Endothelial cell of umbilical vein (primary cell): ENCODE measurements at regions not wholly inside any gene's neighbourhood (a gene's known extent, or its start where the extent isn't known, plus 50 kb on each side); places are given as distances from the start of the nearest gene placed in this dataset.

ENCODE experiments used
- BruUV-seq: library from RNA; stranded (reverse); fragments of 400-500 nt; replicated peaks from 2 replicates; lab custom pipeline; 2021; lab: Mats Ljungman, UMichigan
- CTCF ChIA-PET: fragments of 300-600, 350-600 bp; sonication (Branson Sonifier 250); formaldehyde crosslinking; loops from one replicate; lab custom pipeline; 2021; ENCODE audit warnings: antibody characterized with exemption, inconsistent platforms; lab: Charles Lee
- POLR2A ChIA-PET: fragments of 300-600, 350-600 bp; sonication (Branson Sonifier 250); formaldehyde crosslinking; loops from one replicate; lab custom pipeline; 2021; ENCODE audit warnings: antibody characterized with exemption, inconsistent platforms; lab: Charles Lee
- DNase-seq: peaks from one replicate; pipeline ENCODE4 v3.0.0-alpha.2; 2011; ENCODE audit warnings: low read depth, low spot score
- FAIRE-seq: peaks from 2 replicates; lab custom pipeline; 2011; peaks lifted over from hg19 to GRCh38; lab: Jason Lieb, UNC
- H2AFZ ChIP-seq: 2 replicates; pipeline ENCODE4 v1.6.0; 2012; ENCODE audit warnings: low read depth, low read length, control low read depth, inconsistent platforms
- H3K27ac ChIP-seq: 2 replicates; pipeline ENCODE4 v1.5.1; 2011; ENCODE audit warnings: low read depth, mild to moderate bottlenecking, control low read depth, low read length, moderate library complexity; ENCODE audit not compliant: insufficient read depth
- H3K27me3 ChIP-seq, 2 experiments: 2 replicates each; pipeline versions ENCODE4 v1.6.0 to v1.6.1; 2011; ENCODE audit warnings: low read length in 2 of 2, mixed read lengths in 1 of 2; ENCODE audit not compliant: control insufficient read depth in 2 of 2, insufficient read depth in 2 of 2
- H3K36me3 ChIP-seq, 2 experiments: 2 replicates in 1 of 2; 3 replicates in 1 of 2; pipeline ENCODE4 v1.5.1; 2011; ENCODE audit warnings: low read length in 2 of 2, mild to moderate bottlenecking in 1 of 2, moderate library complexity in 1 of 2; ENCODE audit not compliant: control insufficient read depth in 2 of 2, insufficient read depth in 2 of 2; ENCODE audit errors: extremely low read depth in 1 of 2
- H3K4me1 ChIP-seq: 3 replicates; pipeline ENCODE4 v1.5.1; 2011; ENCODE audit warnings: mild to moderate bottlenecking, low read length; ENCODE audit not compliant: control insufficient read depth, insufficient read depth; ENCODE audit errors: extremely low read depth
- H3K4me2 ChIP-seq: 2 replicates; pipeline ENCODE4 v1.6.1; 2011; ENCODE audit warnings: low read length, control low read depth, mixed read lengths; ENCODE audit not compliant: insufficient read depth
- H3K4me3 ChIP-seq, 3 experiments: fragments of 200-600 bp in 1 of 3; sonication (generic), shearing (Covaris generic) in 1 of 3; replicated peaks in 1 of 3; 2 replicates each; pipeline ENCODE4 v1.5.1; 2011 to 2016; ENCODE audit warnings: control low read depth in 3 of 3, low read length in 3 of 3, mild to moderate bottlenecking in 2 of 3, inconsistent platforms in 1 of 3, low read depth in 1 of 3, moderate library complexity in 1 of 3; ENCODE audit not compliant: insufficient read depth in 1 of 3
- H3K79me2 ChIP-seq: 2 replicates; pipeline ENCODE4 v1.6.0; 2012; ENCODE audit warnings: low read length, inconsistent platforms; ENCODE audit not compliant: control insufficient read depth, insufficient read depth
- H3K9ac ChIP-seq: replicated peaks from 2 replicates; pipeline ENCODE3; 2011; ENCODE audit warnings: low read length, control low read depth; ENCODE audit not compliant: insufficient read depth; ENCODE audit errors: extremely low read depth
- H3K9me1 ChIP-seq: replicated peaks from 3 replicates; pipeline ENCODE4 v1.6.0; 2011; ENCODE audit warnings: mild to moderate bottlenecking, low read length; ENCODE audit not compliant: control insufficient read depth, insufficient read depth; ENCODE audit errors: extremely low read depth
- H3K9me3 ChIP-seq: replicated peaks from 2 replicates; pipeline ENCODE4 v1.5.1; 2012; ENCODE audit warnings: low read length, inconsistent platforms; ENCODE audit not compliant: control insufficient read depth, insufficient read depth
- H4K20me1 ChIP-seq: replicated peaks from 2 replicates; pipeline ENCODE3; 2011; ENCODE audit warnings: mild to moderate bottlenecking, low read length; ENCODE audit not compliant: control insufficient read depth, insufficient read depth; ENCODE audit errors: extremely low read depth
- CTCF ChIP-seq, 2 donors: IDR thresholded peaks; 1 replicate in 1 of 2; 2 replicates in 1 of 2; pipeline ENCODE4 v1.5.1; 2011; ENCODE audit warnings: low read length in 2 of 2, mild to moderate bottlenecking in 2 of 2, moderate library complexity in 2 of 2, control low read depth in 1 of 2, inconsistent platforms in 1 of 2, low read depth in 1 of 2; ENCODE audit not compliant: insufficient read depth in 1 of 2; ENCODE audit errors: extremely low read depth in 1 of 2
- EZH2 ChIP-seq: IDR thresholded peaks from 2 replicates; pipeline ENCODE4 v1.6.1; 2012; ENCODE audit warnings: borderline replicate concordance, low read depth, mild to moderate bottlenecking, moderate library complexity, low read length, inconsistent platforms; ENCODE audit not compliant: severe bottlenecking
- FOS ChIP-seq: IDR thresholded peaks from 2 replicates; pipeline ENCODE4 v1.6.1; 2011; ENCODE audit warnings: mild to moderate bottlenecking, low read length, moderate library complexity, borderline replicate concordance; ENCODE audit not compliant: insufficient read depth
- GATA2 ChIP-seq: IDR thresholded peaks from 2 replicates; pipeline ENCODE4 v1.7.0; 2011; ENCODE audit warnings: low read depth, mild to moderate bottlenecking, moderate library complexity, mixed read lengths, low read length; ENCODE audit not compliant: insufficient read length, insufficient read depth
- JUN ChIP-seq: IDR thresholded peaks from 2 replicates; pipeline ENCODE4 v1.6.1; 2011; ENCODE audit warnings: borderline replicate concordance, low read depth; ENCODE audit not compliant: insufficient read length, insufficient read depth
- MAX ChIP-seq: IDR thresholded peaks from 2 replicates; pipeline ENCODE4 v1.6.1; 2011; ENCODE audit not compliant: insufficient read depth, insufficient read length
- MYC ChIP-seq: IDR thresholded peaks from one replicate; pipeline ENCODE4 v1.6.1; 2011; ENCODE audit warnings: mild to moderate bottlenecking, low read depth, low read length
- POLR2A ChIP-seq: IDR thresholded peaks from 2 replicates; pipeline ENCODE4 v1.6.1; 2012; ENCODE audit warnings: low read depth, mild to moderate bottlenecking, control low read depth, low read length
- POLR2AphosphoS5 ChIP-seq: IDR thresholded peaks from 2 replicates; pipeline ENCODE4 v1.6.1; 2012; ENCODE audit warnings: low read depth, mild to moderate bottlenecking, control low read depth, low read length, moderate library complexity; ENCODE audit not compliant: insufficient read depth
- dilution Hi-C: fragments of 300-500 bp; cut with MboI; formaldehyde crosslinking; loops from one replicate; pipeline ENCODE4 v1.15.0; 2019; ENCODE audit warnings: low sequenced_read_pairs; ENCODE audit not compliant: extremely low pct_ligation_motif_present
- intact Hi-C: fragments of 100-400 bp; cut with micrococcal nuclease; formaldehyde crosslinking; loops from one replicate; pipeline ENCODE4 v1.10.0; 2022

- Histone ChIP-seq H3K27me3 (no peaks in the 10 kb centered on the region), H3K79me2 (no peaks in the 10 kb centered on the region), H3K9me1 (no peaks in the 10 kb centered on the region), H3K36me3 (no peaks in the 10 kb centered on the region), H3K9ac (no peak overlapping the region), H3K9me3 (no peaks in the 10 kb centered on the region), H3K4me3 (no peak overlapping the region), H3K27ac (no peak overlapping the region), H3K4me1 (no peaks in the 10 kb centered on the region), H3K4me2 (no peak overlapping the region), H2AFZ (no peak overlapping the region), H4K20me1 (no peaks in the 10 kb centered on the region)
- TF ChIP-seq CTCF (IDR thresholded peaks at IDR 0.05; ENCODE audit: extremely low read depth in 1 of 2, insufficient read depth in 1 of 2, low read depth in 1 of 2, low read length in 2 of 2) = no peak
- no peak for TF ChIP-seq FOS
- no peak for TF ChIP-seq POLR2A
- no peak for TF ChIP-seq GATA2
- no peak for TF ChIP-seq POLR2AphosphoS5
- no peak for TF ChIP-seq MYC
- TF ChIP-seq JUN = no peak
- TF ChIP-seq MAX = no peak
- no peak for TF ChIP-seq EZH2
- intact Hi-C loops = no loop called here
- dilution Hi-C loops = no loop called here
- FAIRE-seq (no peak), DNase-seq (no peak)
- no TSS peak for BruUV-seq
- ChIA-PET CTCF (no interaction called here), POLR2A (no interaction called here)
Measured at GRCh38 chrX:28039258-28039657, 58.0 kb upstream of the DCAF8L1 start.
